ENCODE measurements at regions not wholly inside any gene's neighbourhood (a gene's known extent, or its start where the extent isn't known, plus 50 kb on each side); places are given as distances from the start of the nearest gene placed in this dataset.
A peak's percentile ranks its signal among the peaks of the same experiment; 100 is the strongest.

GRCh38 chr2:14831458-14831857 lies 198.9 kb downstream of the LRATD1 start:
- DNase-seq: no peak

- no peak for DNase-seq
Observed at GRCh38 chr2:14843507-14844204, 211.1 kb downstream of the LRATD1 start.

GRCh38 chr2:14855751-14856150 lies 223.2 kb downstream of the LRATD1 start:
- no peak for DNase-seq

DNA sequence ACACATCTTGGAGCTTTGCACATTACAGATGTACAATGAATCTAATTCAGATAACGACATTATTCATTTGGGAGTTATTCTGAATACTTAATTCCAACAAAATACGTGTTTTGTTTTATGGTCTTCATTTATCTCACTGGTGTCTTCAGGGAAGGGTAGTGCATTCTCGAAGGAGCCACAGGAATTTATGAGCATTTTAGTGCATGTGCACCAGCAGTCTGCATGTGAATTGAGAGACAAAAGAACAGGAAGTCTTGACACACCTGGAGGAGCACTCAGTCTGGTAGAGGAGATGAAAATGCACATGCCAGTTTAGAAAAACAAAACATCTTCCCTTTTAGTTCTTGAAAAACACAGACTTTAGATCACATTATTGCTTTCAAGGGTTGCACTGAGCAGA lies 228.7 kb downstream of the LRATD1 start:
- DNase-seq: no peak

GRCh38 chr2:14866736-14867352 lies 234.3 kb downstream of the LRATD1 start:
- DNase-seq: no peak

GRCh38 chr2:14867853-14868252 lies 235.3 kb downstream of the LRATD1 start:
- DNase-seq: no peak

DNA sequence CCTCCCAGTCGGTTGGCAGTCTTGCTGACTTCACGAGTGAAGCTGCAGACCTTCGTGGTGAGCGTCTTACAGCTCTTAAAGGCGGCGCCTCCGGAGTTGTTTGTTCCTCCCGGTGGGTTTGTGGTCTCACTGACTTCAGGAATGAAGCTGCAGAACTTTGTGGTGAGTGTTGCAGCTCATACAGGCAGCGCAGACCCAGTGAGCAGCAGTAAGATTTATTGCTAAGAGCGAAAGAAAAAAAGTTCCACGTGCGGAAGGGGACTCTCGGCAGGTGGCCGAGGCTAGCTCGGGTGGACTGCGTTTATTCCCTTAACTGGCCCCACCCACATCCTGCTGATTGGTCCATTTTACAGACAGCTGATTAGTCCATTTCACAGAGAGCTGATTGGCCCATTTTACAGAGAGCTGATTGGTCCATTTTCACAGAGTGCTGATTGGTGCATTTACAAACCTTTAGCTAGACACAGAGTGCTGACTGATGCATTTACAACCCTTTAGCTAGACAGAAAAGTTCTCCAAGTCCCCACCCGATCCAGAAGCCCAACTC lies 240.3 kb downstream of the LRATD1 start:
- no peak for DNase-seq

DNA sequence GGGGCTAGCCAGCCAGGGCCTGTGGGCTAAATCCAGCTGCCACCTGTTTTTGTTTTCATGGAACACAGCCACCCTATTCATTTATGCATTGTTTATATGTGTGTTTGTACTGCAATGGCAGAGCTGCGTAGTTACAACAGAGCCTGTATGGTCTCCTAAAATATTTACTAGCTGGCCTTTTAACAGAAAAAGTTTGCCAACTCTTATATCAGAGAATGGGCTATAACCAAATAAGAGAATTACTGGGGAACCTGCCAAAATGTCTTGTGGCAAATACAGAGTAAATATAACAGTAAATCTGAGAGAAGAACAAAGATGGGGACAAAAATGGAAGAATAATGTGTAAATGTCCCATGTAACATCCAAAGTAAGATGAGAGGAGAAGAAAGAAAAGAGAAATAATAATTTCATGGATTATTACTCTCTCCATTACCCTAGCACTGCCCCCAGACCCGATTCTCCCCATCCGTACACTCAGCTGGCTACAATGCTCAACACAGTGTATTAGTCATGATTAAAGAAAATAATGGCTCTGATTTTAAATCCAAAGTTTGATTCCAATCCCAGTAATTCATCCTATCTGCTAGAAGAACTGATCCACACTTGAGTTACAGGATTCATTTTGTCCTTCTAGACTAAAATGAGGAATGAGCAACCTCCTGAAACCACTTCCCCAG lies 249.3 kb downstream of the LRATD1 start:
- no peak for DNase-seq

DNA sequence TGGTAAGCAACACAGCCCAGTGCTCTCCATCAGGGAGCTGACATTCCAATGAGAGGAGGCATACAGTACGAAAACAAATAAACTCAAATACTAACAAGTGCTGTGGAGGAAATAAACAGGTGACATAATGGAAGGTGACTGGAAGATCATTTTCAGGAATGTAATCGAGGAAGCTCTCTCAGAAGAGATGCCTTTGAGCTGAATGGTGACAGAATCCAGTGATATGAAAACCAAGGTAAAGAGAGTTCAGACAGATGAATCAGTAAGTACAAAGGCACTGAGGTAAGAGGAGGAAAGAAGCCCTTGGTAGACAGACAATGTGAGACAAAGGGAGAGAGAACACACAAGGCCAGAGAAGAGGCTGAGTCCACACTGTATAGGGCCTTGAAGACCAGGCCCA lies 252.1 kb downstream of the LRATD1 start:
- DNase-seq: no peak

DNA sequence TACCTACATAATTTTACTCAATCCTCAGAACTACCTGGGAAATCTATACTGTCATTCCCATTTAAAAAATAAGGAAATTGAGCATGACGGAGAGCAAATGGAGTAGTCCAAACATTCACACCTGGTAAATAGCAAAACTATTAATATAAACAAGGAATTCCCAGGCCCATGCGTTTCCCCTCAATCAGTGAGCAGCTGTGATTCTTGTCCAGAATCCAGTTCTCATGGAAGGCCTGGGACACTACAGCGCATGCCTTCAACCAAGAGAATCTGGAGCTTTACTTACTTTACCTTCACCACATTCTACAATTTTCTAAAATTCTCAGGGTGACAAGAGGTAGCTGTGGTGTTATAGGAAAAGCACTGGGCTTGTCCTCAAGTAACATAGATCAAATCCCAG lies 259.0 kb downstream of the LRATD1 start:
- no peak for DNase-seq

- no peak for DNase-seq
Observed at GRCh38 chr2:14896330-14897030, 264.0 kb downstream of the LRATD1 start.

DNA sequence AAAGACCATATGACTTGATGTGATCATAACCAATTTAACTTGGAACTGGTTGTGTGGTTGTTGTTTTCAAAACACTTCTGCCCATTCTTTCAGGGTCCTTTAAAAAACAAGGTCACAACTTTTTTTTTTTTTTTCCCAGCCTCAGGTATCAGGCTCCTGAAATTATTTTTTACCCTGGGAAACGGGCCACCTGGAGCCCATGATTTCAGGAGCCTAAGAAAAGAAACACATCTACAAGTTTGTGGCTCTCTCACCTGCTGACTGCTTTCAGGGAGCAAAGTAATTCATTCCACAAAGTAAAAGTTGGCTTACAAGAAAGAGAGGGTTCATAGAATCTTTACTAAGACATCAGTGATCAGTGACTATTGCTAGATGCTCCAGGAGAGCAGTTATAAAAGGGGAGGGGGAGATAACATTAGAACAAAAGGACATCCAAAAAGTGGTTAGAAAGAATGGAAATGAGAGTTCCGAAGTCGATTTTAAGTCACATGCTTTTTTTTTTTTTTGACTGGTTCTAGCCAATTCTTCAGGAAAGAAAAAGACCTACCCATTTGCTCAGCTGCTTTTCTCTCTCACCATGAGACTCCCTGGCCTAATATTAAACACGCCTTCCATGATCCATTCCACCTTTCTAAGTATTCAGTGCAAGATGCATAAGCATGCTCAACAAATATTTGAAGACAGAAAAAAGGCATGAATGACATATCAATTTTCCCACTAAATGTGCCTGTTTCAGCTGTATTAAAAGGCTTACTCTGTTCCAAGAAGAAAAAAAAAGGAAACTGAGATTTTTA lies 267.3 kb downstream of the LRATD1 start:
- DNase-seq: no peak

GRCh38 chr2:14901737-14902136 lies 269.2 kb downstream of the LRATD1 start:
- DNase-seq: no peak

GRCh38 chr2:14902953-14903352 lies 270.4 kb downstream of the LRATD1 start:
- no peak for DNase-seq

DNA sequence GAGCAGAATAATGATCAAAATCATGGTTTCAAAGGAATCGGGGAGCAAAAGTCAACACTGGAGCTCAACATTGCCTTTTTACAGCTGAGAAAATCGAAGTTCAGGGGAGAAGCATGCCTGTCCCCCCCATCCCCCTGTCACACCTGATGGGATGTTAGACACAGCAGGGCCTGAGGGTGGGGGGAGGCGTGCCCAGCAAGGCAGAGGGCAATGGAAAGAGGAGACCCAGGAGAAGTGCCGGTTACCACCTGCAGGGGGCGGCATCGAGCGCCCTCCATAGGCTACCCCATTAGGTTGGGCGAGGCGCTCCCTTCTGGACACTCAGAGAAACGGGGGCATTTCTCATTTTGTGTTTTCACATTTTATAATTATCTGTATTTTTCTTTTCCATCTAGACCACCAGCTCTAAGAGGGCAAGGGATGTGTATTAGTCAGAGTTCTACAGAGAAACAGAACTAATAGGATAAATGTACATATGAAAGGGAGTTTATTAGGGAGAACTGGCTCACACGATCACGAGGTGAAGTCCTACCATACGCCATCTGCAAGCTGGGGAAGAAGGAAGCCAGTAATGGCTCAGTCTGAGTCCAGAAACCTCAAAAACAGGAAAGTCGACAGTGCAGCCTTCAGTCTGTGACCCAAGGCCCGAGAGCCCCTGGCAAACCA lies 271.3 kb downstream of the LRATD1 start:
- peak; percentile 78 for DNase-seq

DNA sequence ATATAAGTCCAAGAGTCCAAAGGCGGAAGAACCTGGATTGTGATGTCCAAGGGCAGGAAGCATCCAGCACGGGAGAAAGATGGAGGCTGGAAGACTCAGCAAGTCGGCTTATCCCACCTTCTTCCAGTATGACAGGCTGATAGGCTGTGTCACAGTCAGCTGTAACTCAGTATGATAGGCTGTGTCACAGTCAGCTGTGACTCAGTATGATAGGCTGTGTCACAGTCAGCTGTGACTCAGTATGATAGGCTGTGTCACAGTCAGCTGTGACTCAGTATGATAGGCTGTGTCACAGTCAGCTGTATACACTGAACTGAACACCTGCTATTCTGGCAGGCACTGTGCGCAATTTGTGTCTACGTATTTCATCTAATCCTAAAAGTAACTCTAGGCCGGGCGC lies 271.9 kb downstream of the LRATD1 start:
- peak; percentile 16 for DNase-seq

DNA sequence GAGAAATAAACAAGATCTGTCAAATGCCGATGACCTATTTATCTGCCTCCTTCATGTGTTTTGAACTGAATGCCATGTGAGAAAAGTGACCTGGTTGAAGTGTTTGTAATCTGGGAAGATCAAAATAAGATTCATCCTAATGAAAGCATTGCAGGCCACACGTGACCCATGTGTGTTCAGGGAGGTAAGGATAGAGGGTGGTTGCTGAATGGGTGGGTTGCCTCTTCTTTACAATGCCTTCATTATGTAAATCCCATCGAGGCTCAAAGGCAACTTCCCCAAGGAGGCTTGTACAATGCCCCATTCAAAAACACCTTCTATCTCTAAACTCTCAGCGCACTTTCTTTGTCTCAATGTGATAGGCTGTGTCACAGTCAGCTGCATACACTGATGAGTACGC lies 273.1 kb downstream of the LRATD1 start:
- no peak for DNase-seq

GRCh38 chr2:14907014-14907612 lies 274.6 kb downstream of the LRATD1 start:
- DNase-seq: no peak

DNA sequence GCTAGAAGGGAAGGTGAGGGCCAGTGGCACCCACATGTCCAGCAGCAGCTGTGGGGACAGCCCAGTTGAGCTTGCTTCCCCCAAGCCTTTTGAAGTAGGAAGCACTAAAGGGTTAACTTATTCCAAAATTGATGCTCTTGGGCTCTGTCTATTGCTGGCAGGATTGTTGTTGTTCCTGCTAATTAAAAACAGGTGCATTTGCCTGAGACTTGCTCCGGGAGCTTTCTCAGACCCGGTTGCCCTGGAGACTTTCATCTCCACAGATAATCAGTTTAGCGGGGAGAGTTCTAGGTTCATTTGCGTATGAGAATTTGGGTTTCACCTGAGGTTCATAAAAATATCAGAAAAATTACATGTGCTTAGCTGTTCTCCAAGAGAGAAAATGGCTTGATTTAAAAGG lies 277.3 kb downstream of the LRATD1 start:
- DNase-seq: no peak

- no peak for DNase-seq
Observed at GRCh38 chr2:14910654-14911053, 278.1 kb downstream of the LRATD1 start.

DNA sequence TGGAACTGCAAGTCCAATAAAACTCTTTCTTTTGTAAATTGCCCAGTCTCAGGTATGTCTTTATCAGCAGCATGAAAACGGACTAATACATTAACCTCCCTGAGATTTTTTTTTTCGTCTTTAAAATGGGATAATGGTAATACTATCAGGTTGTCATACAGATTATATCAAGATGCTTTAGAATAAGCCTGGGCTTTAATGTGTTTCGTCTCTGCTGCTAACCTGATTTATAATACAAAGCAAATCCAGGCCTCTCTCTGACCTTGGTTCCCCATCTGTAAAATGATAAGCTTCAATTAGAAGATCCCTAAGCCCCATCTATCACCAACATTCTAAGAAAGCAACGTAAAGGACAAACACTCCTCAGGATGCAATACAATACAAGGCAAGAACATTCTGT lies 283.5 kb downstream of the LRATD1 start:
- DNase-seq: no peak

All from activated CD4-positive, alpha-beta T cell treated with anti-CD3 and anti-CD28 coated beads for 48 hours (primary cell).